ENCODE measurements at regions not wholly inside any gene's neighbourhood (a gene's known extent, or its start where the extent isn't known, plus 50 kb on each side); places are given as distances from the start of the nearest gene placed in this dataset.

GRCh38 chr2:65671670-65672242 lies 239.4 kb upstream of the SPRED2 start:
- H3K4me3 ChIP-seq: no peak overlapping the region
- peaks cover 5 to 18% of the 10 kb centered on the region in 2 donors for H3K9me3 ChIP-seq
- DNase-seq: no peak
- no peaks in the 10 kb centered on the region for H3K36me3 ChIP-seq
- no peak for TF ChIP-seq POLR2A (IDR thresholded peaks at IDR 0.05)
- no peak for TF ChIP-seq POLR2AphosphoS5 (IDR thresholded peaks at IDR 0.05)
- TF ChIP-seq, protein P1, sequence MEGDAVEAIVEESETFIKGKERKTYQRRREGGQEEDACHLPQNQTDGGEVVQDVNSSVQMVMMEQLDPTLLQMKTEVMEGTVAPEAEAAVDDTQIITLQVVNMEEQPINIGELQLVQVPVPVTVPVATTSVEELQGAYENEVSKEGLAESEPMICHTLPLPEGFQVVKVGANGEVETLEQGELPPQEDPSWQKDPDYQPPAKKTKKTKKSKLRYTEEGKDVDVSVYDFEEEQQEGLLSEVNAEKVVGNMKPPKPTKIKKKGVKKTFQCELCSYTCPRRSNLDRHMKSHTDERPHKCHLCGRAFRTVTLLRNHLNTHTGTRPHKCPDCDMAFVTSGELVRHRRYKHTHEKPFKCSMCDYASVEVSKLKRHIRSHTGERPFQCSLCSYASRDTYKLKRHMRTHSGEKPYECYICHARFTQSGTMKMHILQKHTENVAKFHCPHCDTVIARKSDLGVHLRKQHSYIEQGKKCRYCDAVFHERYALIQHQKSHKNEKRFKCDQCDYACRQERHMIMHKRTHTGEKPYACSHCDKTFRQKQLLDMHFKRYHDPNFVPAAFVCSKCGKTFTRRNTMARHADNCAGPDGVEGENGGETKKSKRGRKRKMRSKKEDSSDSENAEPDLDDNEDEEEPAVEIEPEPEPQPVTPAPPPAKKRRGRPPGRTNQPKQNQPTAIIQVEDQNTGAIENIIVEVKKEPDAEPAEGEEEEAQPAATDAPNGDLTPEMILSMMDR (IDR thresholded peaks at IDR 0.05): no peak
- TF ChIP-seq EP300 (IDR thresholded peaks at IDR 0.05; ENCODE audit: low read depth): no peak
- no peaks in the 10 kb centered on the region for H3K4me1 ChIP-seq
- in situ Hi-C loops (cut with MboI; ENCODE audit: low pct_ligation_motif_present in 1 of 4, low pct_unique_long_range_greater_than_20kb in 1 of 4, low sequenced_read_pairs in 3 of 4): no loop called here
- intact Hi-C loops (cut with DNase I; ENCODE audit: low total_unique reads): no loop called here
- no peaks in the 10 kb centered on the region for H3K27me3 ChIP-seq
- 52% methylated on average over 2 of the region's 2 CpGs; no CpG with 5 or more reads in 1 of the 2 donors for WGBS, 2 donors (ENCODE audit: low coverage in 1 of 2)
- no peak overlapping the region for H3K27ac ChIP-seq

DNA sequence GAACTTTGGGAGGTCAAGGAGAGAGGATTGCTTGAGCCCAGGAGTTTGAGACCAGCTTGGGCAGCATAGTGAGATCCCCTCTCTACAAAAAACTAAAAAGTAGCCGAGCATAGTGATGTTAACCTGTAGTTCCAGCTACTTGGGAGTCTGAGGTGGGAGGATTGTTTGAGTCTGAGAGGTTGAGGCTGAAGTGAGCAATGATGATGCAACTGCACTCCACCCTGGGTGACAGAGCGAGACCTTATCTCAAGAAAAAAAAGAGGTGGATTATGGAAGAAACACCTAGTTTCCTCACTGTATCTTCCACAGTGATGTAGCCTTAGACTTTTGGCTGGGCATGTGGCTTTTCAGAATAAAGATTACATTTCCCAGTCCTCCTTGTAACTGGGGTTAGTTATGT lies 237.2 kb upstream of the SPRED2 start:
- Histone ChIP-seq H3K27me3 (no peaks in the 10 kb centered on the region), H3K36me3 (no peaks in the 10 kb centered on the region), H3K4me1 (no peaks in the 10 kb centered on the region), H3K27ac (no peak overlapping the region), H3K4me3 (no peak overlapping the region), H3K9me3 (peaks cover 5 to 12% of the 10 kb centered on the region in 2 donors)
- WGBS, 2 donors (ENCODE audit: low coverage in 1 of 2): 91% methylated on average over 2 of the region's 2 CpGs; no CpG with 5 or more reads in 1 of the 2 donors
- in situ Hi-C loops (cut with MboI; ENCODE audit: low pct_ligation_motif_present in 1 of 4, low pct_unique_long_range_greater_than_20kb in 1 of 4, low sequenced_read_pairs in 3 of 4): no loop called here
- TF ChIP-seq POLR2A (IDR thresholded peaks at IDR 0.05): no peak
- TF ChIP-seq EP300 (IDR thresholded peaks at IDR 0.05; ENCODE audit: low read depth): no peak
- TF ChIP-seq, protein P1 (IDR thresholded peaks at IDR 0.05): no peak
- no peak for TF ChIP-seq POLR2AphosphoS5 (IDR thresholded peaks at IDR 0.05)
- no peak for DNase-seq
- intact Hi-C loops (cut with DNase I; ENCODE audit: low total_unique reads): no loop called here

- in situ Hi-C loops (cut with MboI; ENCODE audit: low pct_ligation_motif_present in 1 of 4, low pct_unique_long_range_greater_than_20kb in 1 of 4, low sequenced_read_pairs in 3 of 4): no loop called here
- no peak for TF ChIP-seq POLR2A (IDR thresholded peaks at IDR 0.05)
- TF ChIP-seq EP300 (IDR thresholded peaks at IDR 0.05; ENCODE audit: low read depth): no peak
- no peak for TF ChIP-seq POLR2AphosphoS5 (IDR thresholded peaks at IDR 0.05)
- TF ChIP-seq, protein P1 (IDR thresholded peaks at IDR 0.05): no peak
- H3K4me1 ChIP-seq: no peaks in the 10 kb centered on the region
Measured at GRCh38 chr2:65668744-65669143, 236.3 kb upstream of the SPRED2 start.

DNA sequence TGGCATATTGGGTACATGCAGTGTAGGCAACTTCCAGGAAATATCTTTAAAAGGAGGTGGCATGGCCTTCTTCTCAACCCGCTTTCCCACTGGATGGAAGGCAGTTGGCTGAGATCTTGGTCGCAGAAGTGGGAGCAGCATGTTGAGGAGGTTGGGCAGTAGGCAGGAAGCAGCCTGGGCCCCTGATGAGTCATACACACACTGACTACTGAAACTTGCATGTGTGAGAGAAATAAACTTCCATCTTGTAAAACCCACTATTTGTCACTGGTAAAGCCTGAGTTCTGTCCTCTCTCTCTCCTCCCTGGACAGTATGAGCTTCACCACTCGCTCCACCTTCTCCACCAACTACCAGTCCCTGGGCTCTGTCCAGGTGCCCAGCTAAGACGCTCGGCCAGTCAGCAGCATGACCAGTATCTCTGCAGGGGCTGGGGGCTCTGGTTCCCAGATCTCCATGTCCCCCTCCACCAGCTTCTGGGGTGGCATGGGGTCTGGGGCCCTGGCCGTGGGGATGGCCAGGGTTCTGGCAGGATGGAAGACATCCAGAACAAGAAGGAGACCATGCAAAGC lies 233.8 kb upstream of the SPRED2 start:
- Histone ChIP-seq H3K9me3 (peaks cover 5 to 12% of the 10 kb centered on the region in 2 donors), H3K4me3 (no peak overlapping the region), H3K4me1 (peaks cover 12 to 23% (median 19%) of the 10 kb centered on the region in 4 donors), H3K36me3 (no peaks in the 10 kb centered on the region), H3K27me3 (no peaks in the 10 kb centered on the region), H3K27ac (no peak overlapping the region)
- TF ChIP-seq EP300 (IDR thresholded peaks at IDR 0.05; ENCODE audit: low read depth) (no peak), POLR2AphosphoS5 (IDR thresholded peaks at IDR 0.05) (no peak), POLR2A (IDR thresholded peaks at IDR 0.05) (no peak)
- TF ChIP-seq, protein P1 (IDR thresholded peaks at IDR 0.05): no peak
- no peak for DNase-seq
- 78% methylated on average over 6 of the region's 6 CpGs; no CpG with 5 or more reads in 1 of the 2 donors for WGBS, 2 donors (ENCODE audit: low coverage in 1 of 2)
- in situ Hi-C loops (cut with MboI; ENCODE audit: low pct_ligation_motif_present in 1 of 4, low pct_unique_long_range_greater_than_20kb in 1 of 4, low sequenced_read_pairs in 3 of 4) (no loop called here), intact Hi-C loops (cut with DNase I; ENCODE audit: low total_unique reads) (no loop called here)

More at GRCh38 chr2:65668744-65669143, 236.3 kb upstream of the SPRED2 start:
- peaks cover 5 to 12% of the 10 kb centered on the region in 2 donors for H3K9me3 ChIP-seq
- no peak overlapping the region for H3K4me3 ChIP-seq
- intact Hi-C loops (cut with DNase I; ENCODE audit: low total_unique reads): no loop called here
- no peak overlapping the region for H3K27ac ChIP-seq
- no peak for DNase-seq
- no peaks in the 10 kb centered on the region for H3K36me3 ChIP-seq
- H3K27me3 ChIP-seq: no peaks in the 10 kb centered on the region
